Activated T-helper 17 cell treated with anti-CD3 and anti-CD28 coated beads, Interleukin-2, amount 50 U/mL, for 72 hours (primary cell): ENCODE measurements at regions not wholly inside any gene's neighbourhood (a gene's known extent, or its start where the extent isn't known, plus 50 kb on each side); places are given as distances from the start of the nearest gene placed in this dataset.
"Not testable (repeated sequence)": the region's sequence is repeated elsewhere in the genome, so short reads cannot be mapped to it uniquely, and the experiment has no call there.

Experiments used
- ATAC-seq: fragments of 150-1000 bp; cut with Tn5 transposase; replicated peaks from 2 replicates; pipeline ENCODE4 v1.10.0; 2021; ENCODE audit warnings: mild to moderate bottlenecking, moderate library complexity
- H3K27ac Mint-ChIP-seq: one replicate; pipeline ENCODE4 v1.8.0; 2022; ENCODE audit warnings: mixed read lengths
- H3K27me3 Mint-ChIP-seq: one replicate; pipeline ENCODE4 v1.8.0; 2022; ENCODE audit warnings: mixed read lengths
- H3K36me3 Mint-ChIP-seq: one replicate; pipeline ENCODE4 v1.8.0; 2022; ENCODE audit warnings: low read depth, mild to moderate bottlenecking, mixed read lengths
- H3K4me1 Mint-ChIP-seq: one replicate; pipeline ENCODE4 v1.8.0; 2022; ENCODE audit warnings: mixed read lengths
- H3K4me3 Mint-ChIP-seq: one replicate; pipeline ENCODE4 v1.8.0; 2022; ENCODE audit warnings: mild to moderate bottlenecking, mixed read lengths
- H3K9me3 Mint-ChIP-seq: one replicate; pipeline ENCODE4 v1.8.0; 2022; ENCODE audit warnings: mixed read lengths

DNA sequence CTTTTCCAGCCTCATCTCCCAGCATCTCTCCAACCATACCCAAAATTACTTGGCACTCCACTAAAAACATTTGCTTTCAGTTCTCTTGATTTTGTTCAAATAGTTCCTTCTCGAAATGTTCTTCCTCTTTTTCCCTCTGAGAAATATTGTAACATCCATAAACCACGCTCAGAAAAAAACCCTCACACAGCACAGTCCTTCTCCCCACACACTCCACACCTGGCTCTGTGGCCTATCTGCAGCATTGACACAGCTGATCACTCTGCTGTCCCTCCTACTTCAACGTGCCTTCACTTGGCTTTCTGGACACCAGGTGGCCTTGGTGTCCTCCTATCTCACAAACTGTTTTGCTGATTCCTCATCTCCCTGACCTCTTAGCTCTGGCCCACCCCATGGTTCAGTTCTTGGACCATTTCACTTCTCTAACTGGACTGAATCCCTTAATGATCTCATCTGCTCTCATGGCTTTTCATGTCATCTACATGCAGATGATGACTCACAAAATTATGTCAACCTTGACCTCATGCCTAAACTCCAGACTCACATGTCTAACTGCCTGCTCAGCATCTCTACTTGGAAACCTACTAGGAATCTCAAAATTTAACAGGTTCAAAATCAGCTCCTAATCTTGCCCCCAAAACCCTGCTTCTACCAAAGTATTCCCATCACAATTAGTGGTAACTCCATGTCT, 93.3 kb downstream of the TRIM42 start:
- H3K27me3 Mint-ChIP-seq, result peaks cover 17% of the 10 kb centered on the region
- peaks cover 14% of the 10 kb centered on the region for H3K9me3 Mint-ChIP-seq
- peaks cover 8% of the 10 kb centered on the region for H3K4me1 Mint-ChIP-seq
- no peak for ATAC-seq
- no peak overlapping the region for H3K4me3 Mint-ChIP-seq
- H3K36me3 Mint-ChIP-seq, result no peaks in the 10 kb centered on the region
- no peak overlapping the region for H3K27ac Mint-ChIP-seq

DNA sequence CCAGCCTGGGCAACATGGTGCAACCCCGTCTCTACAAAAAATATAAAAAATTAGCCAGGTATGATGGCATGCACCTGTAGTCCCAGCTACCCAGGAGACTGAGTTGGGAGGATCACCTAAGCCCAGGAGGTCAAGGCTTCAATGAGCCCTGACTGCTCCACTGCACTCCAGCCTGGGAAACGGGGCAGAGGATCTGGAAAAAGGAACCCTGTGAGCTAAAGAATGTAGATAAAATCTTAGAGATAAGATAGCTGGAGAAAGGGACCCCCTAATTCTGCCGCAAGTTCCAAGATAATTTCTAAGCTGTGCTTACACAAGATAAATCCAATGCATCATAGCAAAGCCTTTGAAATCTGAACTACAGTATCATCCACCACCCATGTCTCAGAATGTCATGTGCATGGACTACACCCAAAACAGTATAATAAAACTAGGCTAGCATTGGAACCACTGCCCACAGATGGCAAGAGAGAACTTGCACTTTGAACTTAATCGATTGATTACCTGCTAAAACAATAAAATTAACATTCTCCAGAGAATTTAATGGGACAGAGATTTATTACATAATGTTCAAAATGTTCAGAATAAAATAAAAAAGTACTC, 99.9 kb downstream of the TRIM42 start:
- no peak for ATAC-seq
- Mint-ChIP-seq H3K4me1 (no peaks in the 10 kb centered on the region), H3K27ac (no peak overlapping the region), H3K4me3 (no peak overlapping the region), H3K36me3 (no peaks in the 10 kb centered on the region), H3K27me3 (peaks cover 11% of the 10 kb centered on the region), H3K9me3 (peaks cover 11% of the 10 kb centered on the region)

DNA sequence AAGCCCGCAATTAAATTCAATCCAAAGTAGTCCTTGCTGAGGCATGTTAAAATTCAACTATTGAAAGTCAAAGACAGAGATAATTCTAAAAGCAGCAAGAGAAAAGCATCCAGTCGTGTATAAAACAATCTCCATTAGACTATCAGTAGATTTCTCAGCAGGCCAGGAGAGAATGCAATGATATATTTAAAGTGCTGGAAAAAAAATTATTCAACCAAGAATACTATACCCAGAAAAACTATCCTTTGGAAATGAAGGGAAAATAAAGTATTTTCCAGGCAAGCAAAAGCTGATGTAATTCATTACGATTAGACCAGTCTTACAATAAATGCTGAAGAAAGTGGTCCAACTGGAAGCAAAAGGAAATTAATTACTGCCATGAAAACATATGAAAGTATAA, 113.5 kb downstream of the TRIM42 start:
- H3K4me1 Mint-ChIP-seq, result no peaks in the 10 kb centered on the region
- H3K9me3 Mint-ChIP-seq, result peaks cover 10% of the 10 kb centered on the region

DNA sequence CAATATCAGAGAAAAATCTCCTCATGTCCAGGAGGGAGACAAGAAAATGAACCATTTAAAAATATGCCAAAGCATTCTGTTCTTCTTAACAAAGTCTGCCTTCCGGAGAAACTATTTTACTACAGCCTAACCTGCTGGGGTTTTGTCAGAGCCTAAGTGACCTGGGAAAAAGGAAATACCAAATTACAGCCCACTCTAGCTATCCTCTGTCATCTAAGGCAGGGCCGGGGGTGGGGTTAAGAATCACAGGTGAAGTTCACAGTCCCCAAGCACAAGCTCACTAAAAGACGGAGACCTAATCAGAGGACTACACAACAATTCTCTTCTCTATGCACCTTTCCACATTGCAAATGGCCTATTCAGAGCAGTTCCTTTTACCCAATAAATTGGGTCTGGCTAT, 116.6 kb downstream of the TRIM42 start:
- H3K4me3 Mint-ChIP-seq, result no peak overlapping the region
- H3K9me3 Mint-ChIP-seq, result peaks cover 10% of the 10 kb centered on the region
- no peak for ATAC-seq
- no peaks in the 10 kb centered on the region for H3K36me3 Mint-ChIP-seq
- no peaks in the 10 kb centered on the region for H3K4me1 Mint-ChIP-seq
- H3K27ac Mint-ChIP-seq, result no peak overlapping the region
- H3K27me3 Mint-ChIP-seq, result no peaks in the 10 kb centered on the region

More for the DNA sequence above, 113.5 kb downstream of the TRIM42 start:
- no peaks in the 10 kb centered on the region for H3K36me3 Mint-ChIP-seq
- H3K27me3 Mint-ChIP-seq, result peaks cover 9% of the 10 kb centered on the region
- ATAC-seq, result no peak
- H3K4me3 Mint-ChIP-seq, result no peak overlapping the region
- H3K27ac Mint-ChIP-seq, result no peak overlapping the region

DNA sequence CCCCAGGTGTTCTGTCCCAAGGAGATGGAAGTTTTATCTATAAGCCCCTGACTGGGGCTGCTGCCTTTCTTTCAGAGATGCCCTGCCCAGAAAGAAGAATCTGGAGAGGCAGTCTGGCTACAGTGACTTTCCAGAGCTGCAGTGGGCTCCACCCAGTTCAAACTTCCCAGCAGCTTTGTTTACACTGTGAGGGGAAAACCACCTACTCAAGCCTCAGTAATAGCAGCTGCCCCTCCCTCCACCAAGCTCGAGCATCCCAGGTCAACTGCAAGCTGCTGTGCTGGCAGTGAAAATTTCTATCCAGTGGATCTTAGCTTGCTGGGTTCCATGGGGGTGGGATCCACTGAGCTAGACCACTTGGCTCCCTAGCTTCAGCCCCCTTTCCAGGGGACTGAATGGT, 125.0 kb downstream of the TRIM42 start:
- H3K4me1 Mint-ChIP-seq, ATAC-seq, H3K36me3 Mint-ChIP-seq, H3K27ac Mint-ChIP-seq, H3K27me3 Mint-ChIP-seq, H3K4me3 Mint-ChIP-seq: not testable (repeated sequence)
- peaks cover 15% of the 10 kb centered on the region for H3K9me3 Mint-ChIP-seq

DNA sequence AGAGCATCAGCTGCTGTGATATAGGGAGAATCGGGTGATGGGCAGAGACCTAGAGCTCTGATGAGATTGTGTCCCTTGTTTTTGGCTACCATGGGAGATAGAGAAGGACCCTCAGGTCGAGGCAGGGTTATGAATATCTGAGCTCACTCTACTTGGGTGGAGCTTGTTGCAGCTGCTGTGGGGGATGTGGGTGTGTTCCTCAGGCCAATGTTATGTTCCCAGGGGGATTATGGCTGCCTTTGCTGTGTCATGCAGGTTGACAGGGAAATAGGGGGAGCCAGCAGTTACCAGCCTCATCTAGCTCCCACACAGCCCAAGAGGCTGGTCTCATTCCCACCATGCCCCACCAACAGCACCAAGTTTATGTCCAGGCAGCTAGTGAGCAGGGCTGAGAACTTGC, 131.5 kb downstream of the TRIM42 start:
- H3K9me3 Mint-ChIP-seq, result peaks cover 10% of the 10 kb centered on the region
- no peak overlapping the region for H3K27ac Mint-ChIP-seq
- no peak for ATAC-seq
- H3K4me3 Mint-ChIP-seq, result no peak overlapping the region
- H3K36me3 Mint-ChIP-seq, result no peaks in the 10 kb centered on the region
- H3K27me3 Mint-ChIP-seq, result peaks cover 38% of the 10 kb centered on the region
- no peaks in the 10 kb centered on the region for H3K4me1 Mint-ChIP-seq

DNA sequence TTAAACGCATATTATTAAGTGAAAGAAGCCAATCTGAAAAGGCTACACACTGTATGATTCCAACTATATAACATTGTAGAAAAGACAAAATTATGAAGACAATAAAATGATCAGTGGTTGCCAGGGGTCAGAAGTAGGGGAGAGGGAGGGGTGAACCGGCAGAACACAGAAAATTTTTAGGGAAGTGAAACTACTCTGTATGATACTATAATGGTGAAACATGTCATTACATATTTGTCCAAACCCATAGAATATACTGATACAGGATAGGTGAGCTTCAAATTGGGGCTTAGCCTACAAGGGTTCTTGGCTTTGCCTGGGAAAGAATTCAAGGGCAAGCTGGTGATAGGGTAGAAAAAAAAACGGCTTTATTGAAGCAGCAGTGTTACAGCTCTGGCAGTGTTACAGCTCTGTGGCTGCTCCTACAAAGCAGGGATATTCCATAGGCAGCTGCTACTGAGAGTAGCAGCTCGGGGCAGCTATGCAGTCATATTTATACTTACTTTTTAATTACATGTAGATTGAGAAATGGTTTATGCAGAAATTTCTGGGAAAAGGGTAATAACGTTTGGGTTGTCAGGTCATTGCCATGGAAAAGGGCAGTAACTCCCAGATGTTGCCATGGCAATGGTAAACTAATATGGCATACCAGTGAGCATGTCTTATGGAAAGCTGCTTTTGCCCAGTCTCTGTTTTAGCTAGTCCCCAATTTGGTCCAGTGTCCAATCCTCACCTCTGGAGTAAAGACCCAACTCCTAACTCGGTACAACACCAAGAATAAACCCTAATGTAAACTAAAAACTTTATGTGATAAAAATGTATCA, 125.1 kb upstream of the SLC25A36 start:
- Mint-ChIP-seq H3K4me1 (no peaks in the 10 kb centered on the region), H3K9me3 (no peaks in the 10 kb centered on the region), H3K4me3 (no peak overlapping the region), H3K27me3 (peaks cover 12% of the 10 kb centered on the region), H3K27ac (no peak overlapping the region), H3K36me3 (no peaks in the 10 kb centered on the region)
- no peak for ATAC-seq

DNA sequence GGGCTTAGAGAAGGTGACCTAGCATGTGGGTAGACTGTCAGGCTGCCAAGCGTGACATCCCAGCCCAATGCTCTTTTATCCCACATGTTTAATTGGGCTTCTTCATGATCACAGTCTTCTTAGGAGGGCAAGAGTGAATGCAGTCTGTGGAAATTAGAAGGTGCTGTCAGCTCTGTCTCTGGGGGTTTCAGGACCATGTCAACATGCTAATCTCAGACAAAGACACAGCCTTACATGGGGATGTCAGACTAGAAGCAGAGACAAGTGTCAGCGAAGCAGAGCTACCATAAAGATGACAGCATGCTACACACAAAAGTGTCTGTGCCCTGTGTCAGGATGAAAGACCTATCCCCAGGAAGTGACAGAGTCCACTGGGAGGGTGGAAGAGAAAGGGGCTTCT, 120.1 kb upstream of the SLC25A36 start:
- H3K36me3 Mint-ChIP-seq, result no peaks in the 10 kb centered on the region
- no peak overlapping the region for H3K27ac Mint-ChIP-seq
- H3K9me3 Mint-ChIP-seq, result no peaks in the 10 kb centered on the region
- ATAC-seq, result no peak
- no peak overlapping the region for H3K4me3 Mint-ChIP-seq
- H3K27me3 Mint-ChIP-seq, result peaks cover 6% of the 10 kb centered on the region
- no peaks in the 10 kb centered on the region for H3K4me1 Mint-ChIP-seq

DNA sequence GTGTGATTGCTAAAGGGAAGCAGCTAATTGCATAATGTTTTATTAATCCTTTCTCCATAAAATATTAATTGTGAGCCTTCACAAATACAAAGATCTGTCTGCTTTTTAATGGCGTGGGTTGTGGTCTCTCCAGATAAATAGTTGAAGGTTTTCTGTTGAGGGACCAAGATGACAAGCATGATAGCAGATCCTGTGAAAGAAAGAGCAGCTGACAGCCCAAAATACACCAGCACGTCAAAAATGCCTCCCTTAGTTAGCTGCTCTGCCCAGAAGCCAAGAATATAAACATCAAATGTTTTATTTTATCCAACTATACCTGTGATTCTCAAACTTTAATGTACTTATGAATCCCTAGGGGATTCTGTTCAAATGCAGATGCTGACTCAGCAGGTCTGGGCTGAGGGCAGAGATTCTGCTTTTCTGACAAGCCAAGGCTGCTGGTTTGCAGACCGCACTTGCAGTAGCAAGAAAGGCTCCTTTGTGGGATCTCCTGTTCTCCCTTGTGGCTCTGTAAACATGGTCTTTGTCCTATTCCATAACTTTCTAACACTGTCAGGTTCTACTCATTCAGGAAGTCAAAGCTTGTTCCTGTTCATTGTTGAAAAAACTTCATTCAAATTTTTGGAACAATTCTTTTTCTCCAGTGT, 119.1 kb upstream of the SLC25A36 start:
- no peaks in the 10 kb centered on the region for H3K36me3 Mint-ChIP-seq
- peaks cover 6% of the 10 kb centered on the region for H3K27me3 Mint-ChIP-seq
- H3K4me3 Mint-ChIP-seq, result no peak overlapping the region
- ATAC-seq, result no peak
- H3K27ac Mint-ChIP-seq, result no peak overlapping the region
- no peaks in the 10 kb centered on the region for H3K4me1 Mint-ChIP-seq
- H3K9me3 Mint-ChIP-seq, result no peaks in the 10 kb centered on the region

DNA sequence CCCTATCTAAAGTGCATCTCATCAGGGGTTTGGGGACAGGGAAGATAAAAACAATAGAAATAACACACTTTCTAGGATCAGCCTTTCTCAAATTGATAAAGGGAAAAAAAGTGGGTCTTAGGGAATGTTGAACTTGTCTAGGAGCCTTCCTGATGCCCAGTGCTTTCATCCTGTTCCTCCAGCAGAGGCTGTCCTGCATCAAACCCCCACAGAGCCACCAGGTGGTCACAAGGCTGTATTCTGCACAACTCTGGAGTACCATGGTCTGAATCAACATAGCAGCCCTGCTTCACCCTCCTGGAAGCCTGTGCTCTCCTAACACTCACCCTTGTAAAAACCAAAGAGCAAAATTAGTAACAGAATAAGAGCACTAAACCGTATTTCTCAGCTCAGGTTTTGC, 118.5 kb upstream of the SLC25A36 start:
- Mint-ChIP-seq H3K36me3 (no peaks in the 10 kb centered on the region), H3K9me3 (no peaks in the 10 kb centered on the region), H3K27me3 (peaks cover 6% of the 10 kb centered on the region), H3K4me1 (no peaks in the 10 kb centered on the region), H3K27ac (no peak overlapping the region), H3K4me3 (no peak overlapping the region)
- no peak for ATAC-seq

DNA sequence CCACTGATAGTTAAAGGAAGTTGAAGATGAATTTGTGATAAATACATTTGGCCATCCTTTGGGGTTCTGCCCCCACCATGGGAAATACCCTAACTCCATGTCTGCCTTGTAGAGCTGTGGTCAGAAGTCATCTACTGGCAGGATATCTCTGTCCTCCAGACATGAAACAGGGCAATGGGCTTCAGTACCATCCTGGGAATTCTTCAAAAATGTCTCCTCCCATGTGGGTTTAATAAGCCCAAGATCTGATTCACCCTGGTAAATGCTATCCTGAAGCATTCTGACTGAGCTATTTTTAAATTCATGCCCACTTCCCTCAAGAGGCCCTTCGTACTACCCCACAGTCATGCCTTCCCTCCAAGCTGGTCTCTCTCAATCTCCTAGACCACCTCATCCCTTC, 113.7 kb upstream of the SLC25A36 start:
- no peak overlapping the region for H3K4me3 Mint-ChIP-seq
- no peaks in the 10 kb centered on the region for H3K4me1 Mint-ChIP-seq
- no peaks in the 10 kb centered on the region for H3K36me3 Mint-ChIP-seq
- peaks cover 5% of the 10 kb centered on the region for H3K27me3 Mint-ChIP-seq
- H3K9me3 Mint-ChIP-seq, result no peaks in the 10 kb centered on the region
- ATAC-seq, result no peak
- H3K27ac Mint-ChIP-seq, result no peak overlapping the region

DNA sequence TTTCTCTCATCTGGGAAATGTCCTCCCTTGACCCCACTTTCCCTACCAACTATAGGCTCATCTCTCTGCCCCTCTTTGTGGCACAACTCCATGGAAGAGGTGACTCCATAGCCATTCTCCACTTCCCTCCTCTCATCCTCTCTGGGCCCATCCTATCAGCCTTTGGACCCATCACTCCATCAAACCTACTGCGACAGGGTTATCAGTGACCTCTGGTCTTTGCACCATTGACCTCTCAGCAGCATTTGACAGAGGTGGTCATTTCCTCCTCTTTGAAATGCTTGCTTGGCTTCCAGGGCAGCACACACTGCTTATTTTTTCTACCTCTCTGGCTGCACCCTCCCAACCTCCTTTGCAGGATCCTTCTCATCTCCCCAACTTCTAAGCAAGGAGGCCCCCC, 113.1 kb upstream of the SLC25A36 start:
- Mint-ChIP-seq H3K9me3 (no peaks in the 10 kb centered on the region), H3K4me3 (no peak overlapping the region), H3K36me3 (no peaks in the 10 kb centered on the region), H3K27ac (no peak overlapping the region), H3K4me1 (no peaks in the 10 kb centered on the region), H3K27me3 (peaks cover 7% of the 10 kb centered on the region)
- ATAC-seq, result no peak

DNA sequence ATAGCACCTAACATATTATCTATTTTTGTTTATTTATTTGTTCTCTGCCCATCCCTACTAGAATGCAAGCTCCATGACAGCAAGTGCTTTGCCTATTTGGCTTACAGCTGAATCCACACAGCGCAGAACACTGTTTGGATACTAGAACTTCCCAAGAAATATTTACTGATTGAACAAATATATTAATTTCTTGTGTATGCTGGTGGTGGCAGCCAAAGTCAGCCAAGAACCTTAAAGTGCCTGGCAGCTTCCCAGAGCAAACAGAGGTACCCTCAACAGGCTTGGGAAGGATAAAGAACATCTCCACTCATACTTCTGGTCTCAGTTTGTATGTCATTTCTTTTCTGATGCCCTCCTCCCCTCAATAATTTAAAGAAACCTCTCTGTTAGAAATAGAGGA, 111.8 kb upstream of the SLC25A36 start:
- no peak for ATAC-seq
- Mint-ChIP-seq H3K4me1 (no peaks in the 10 kb centered on the region), H3K27me3 (peaks cover 15% of the 10 kb centered on the region), H3K4me3 (no peak overlapping the region), H3K27ac (no peak overlapping the region), H3K36me3 (no peaks in the 10 kb centered on the region), H3K9me3 (no peaks in the 10 kb centered on the region)

DNA sequence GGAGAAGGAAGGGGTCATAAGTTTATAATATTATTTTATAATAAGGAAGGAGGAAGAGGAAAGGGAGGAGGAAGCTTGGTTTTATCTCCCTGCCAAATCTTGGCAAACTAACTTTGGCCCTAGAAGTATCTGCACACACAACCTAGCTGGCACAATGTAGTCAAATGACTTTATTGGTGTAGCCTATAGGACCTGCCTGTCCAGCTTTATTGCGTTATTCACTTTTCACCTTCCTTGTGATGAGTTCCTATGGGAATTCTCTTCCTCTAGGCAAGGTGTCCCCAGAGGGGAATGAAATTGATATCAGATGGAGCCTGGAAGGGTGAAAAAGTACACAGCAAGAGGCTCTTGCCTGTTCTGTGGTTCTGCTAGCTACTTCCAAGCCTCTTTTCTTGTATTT, 111.2 kb upstream of the SLC25A36 start:
- Mint-ChIP-seq H3K27me3 (peaks cover 18% of the 10 kb centered on the region), H3K4me1 (no peaks in the 10 kb centered on the region), H3K27ac (no peak overlapping the region), H3K4me3 (no peak overlapping the region), H3K9me3 (no peaks in the 10 kb centered on the region), H3K36me3 (no peaks in the 10 kb centered on the region)
- ATAC-seq, result no peak

DNA sequence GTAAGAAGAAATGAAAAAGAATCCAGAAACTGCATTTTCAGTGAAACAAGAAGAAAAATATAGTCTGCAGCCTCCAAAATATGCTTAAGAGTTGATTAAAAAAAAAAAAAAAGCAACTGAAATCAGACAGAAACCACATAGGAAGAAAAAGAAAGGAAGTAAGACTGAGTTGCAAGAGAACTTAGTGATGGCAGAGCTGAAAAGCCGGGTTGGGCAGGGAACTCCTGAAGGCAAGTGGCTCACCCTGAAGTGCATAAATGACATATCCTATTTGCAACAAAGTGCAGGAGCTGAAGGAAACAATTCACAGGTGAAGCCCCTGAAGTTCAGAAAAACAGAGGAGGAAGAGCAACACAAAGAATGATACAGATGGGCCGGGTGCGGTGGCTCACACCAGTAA, 108.8 kb upstream of the SLC25A36 start:
- Mint-ChIP-seq H3K27ac (no peak overlapping the region), H3K4me1 (no peaks in the 10 kb centered on the region), H3K27me3 (peaks cover 18% of the 10 kb centered on the region), H3K36me3 (no peaks in the 10 kb centered on the region), H3K9me3 (no peaks in the 10 kb centered on the region), H3K4me3 (no peak overlapping the region)
- no peak for ATAC-seq
